Tibial nerve (tissue), 4 donors: ENCODE measurements at regions not wholly inside any gene's neighbourhood (a gene's known extent, or its start where the extent isn't known, plus 50 kb on each side); places are given as distances from the start of the nearest gene placed in this dataset.

Experiments
- CTCF ChIP-seq, 5 experiments: fragments of 200-600 bp in 3 of 5; fragments of 450-650 bp in 2 of 5; sonication (generic) in 3 of 5; IDR thresholded peaks; one replicate each; pipeline ENCODE4 v1.5.1; 2016 to 2019; ENCODE audit warnings: antibody characterized with exemption in 5 of 5, mild to moderate bottlenecking in 3 of 5, moderate library complexity in 2 of 5
- EP300 ChIP-seq, 2 donors: sonication (generic); formaldehyde crosslinking; IDR thresholded peaks; one replicate each; pipeline ENCODE4 v1.6.1; 2017; ENCODE audit warnings: antibody characterized with exemption in 2 of 2, mild to moderate bottlenecking in 1 of 2
- POLR2A ChIP-seq, 2 donors: fragments of 450-650 bp; IDR thresholded peaks; one replicate each; pipeline ENCODE4 v1.6.1; 2017; ENCODE audit warnings: antibody characterized with exemption in 2 of 2, mild to moderate bottlenecking in 2 of 2, moderate library complexity in 2 of 2

- TF ChIP-seq CTCF (IDR thresholded peaks at IDR 0.05) (no peak), EP300 (IDR thresholded peaks at IDR 0.05) (no peak), POLR2A (IDR thresholded peaks at IDR 0.05) (no peak)
These were observed 73.5 kb upstream of the RUNX3 start for GRCh38 chr1:25003457-25004190.
